GM18951 (cell line): ENCODE measurements at regions not wholly inside any gene's neighbourhood (a gene's known extent, or its start where the extent isn't known, plus 50 kb on each side); places are given as distances from the start of the nearest gene placed in this dataset.
"Not testable (repeated sequence)": the region's sequence is repeated elsewhere in the genome, so short reads cannot be mapped to it uniquely, and the experiment has no call there.

Experiments
- POLR2A ChIP-seq: IDR thresholded peaks from 4 replicates; pipeline ENCODE4 v1.6.1; 2011; ENCODE audit warnings: mild to moderate bottlenecking; ENCODE audit not compliant: insufficient read length, insufficient read depth; ENCODE audit errors: extremely low read depth
- in situ Hi-C: fragments of 300-500 bp; cut with MboI; formaldehyde crosslinking; loops from one replicate; pipeline ENCODE4 v1.12.0; 2022; ENCODE audit warnings: low sequenced_read_pairs, mixed read lengths, inconsistent platforms; ENCODE audit not compliant: unreplicated experiment

DNA sequence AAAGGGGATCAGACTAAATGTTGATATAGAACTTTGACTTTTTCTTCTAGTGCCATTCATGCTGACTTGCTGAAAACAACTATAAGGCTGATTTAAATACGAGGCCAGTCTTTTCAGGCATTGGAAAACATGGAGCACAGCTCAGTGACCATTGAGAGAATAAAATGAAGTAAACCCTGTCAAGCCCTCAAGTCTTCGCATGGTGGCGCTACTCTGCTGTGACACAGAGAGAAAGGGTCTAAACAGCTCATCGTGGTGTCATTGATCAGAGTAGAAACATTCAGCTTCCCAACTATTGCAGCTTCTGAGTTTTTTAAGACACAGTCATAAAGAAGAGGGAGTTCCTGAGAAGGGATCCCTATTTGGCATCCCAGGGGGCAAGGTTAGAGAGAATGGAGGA, 716.2 kb downstream of the DIPK2A start:
- in situ Hi-C loops: no loop called here
- no peak for TF ChIP-seq POLR2A

DNA sequence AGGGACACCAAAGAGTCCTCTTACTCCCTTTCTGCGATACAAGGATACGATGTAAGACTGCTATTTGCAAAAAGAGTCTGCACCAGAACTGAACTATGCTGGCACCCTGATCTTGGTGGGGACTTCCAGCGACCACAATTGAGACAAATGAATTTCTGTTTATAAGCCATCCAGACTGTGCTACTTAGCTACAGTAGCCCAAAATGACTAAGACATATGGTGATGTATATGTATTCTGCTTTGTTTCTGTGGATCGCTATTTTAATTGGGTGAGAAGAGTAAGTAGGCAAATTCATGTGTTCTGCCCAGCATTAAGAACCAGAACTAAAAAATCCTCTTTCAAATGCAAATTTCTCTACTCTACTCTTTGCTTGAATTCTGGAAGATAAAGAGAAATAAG, 720.9 kb downstream of the DIPK2A start:
- in situ Hi-C loops: no loop called here

GRCh38 chr3:144708437-144708836, 736.8 kb downstream of the DIPK2A start:
- TF ChIP-seq POLR2A: no peak

More for the DNA sequence above, 720.9 kb downstream of the DIPK2A start:
- no peak for TF ChIP-seq POLR2A

DNA sequence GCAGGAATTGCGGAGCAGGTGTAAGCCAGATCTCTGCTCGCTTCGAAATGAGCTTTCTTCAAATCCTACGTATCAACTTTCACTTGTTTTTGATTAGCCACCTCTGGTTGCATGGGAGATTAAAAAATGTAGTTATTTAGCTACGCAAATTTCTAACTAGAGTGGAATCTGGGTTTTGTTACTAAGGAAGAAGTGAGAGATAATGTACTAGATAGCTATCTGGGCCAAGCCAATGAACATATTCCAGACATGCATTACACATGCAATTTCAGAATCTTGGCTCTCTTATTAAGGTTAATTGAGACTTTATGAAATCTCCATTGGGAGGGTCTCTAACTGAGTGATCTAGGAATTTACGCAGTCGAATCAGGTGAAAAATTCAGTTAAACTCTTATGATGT, 765.7 kb downstream of the DIPK2A start:
- TF ChIP-seq POLR2A: no peak
- in situ Hi-C loops: no loop called here

More at GRCh38 chr3:144708437-144708836, 736.8 kb downstream of the DIPK2A start:
- in situ Hi-C loops: no loop called here

DNA sequence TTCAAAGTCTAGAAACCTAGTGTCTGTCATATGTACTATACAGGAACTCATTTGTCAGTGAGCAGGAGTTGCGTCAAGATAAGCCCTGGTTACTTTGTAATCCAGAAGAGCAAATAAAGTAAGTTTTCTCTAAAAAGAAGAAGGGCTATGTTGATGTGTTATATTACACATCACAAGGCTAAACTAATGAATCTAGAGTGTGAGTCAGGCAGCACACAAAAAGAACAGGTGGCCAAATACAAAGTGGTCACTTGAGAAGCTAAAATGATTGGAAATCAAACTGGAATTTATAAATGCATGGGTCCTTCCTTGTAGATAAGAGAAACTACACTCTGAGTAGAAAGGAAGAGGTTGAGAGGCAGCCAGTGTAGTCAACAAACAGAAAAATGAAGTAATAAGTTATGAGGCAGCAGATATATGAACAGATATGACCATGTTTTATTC, 771.6 kb downstream of the DIPK2A start:
- no peak for TF ChIP-seq POLR2A
- in situ Hi-C loops: no loop called here

- in situ Hi-C loops: no loop called here
- no peak for TF ChIP-seq POLR2A
Observed at GRCh38 chr3:144744473-144744872, 772.9 kb downstream of the DIPK2A start.

GRCh38 chr3:144746631-144747030, 775.0 kb downstream of the DIPK2A start:
- no peak for TF ChIP-seq POLR2A
- in situ Hi-C loops: no loop called here

GRCh38 chr3:144749536-144750253, 778.1 kb downstream of the DIPK2A start:
- in situ Hi-C loops: not testable (repeated sequence)

- in situ Hi-C loops: no loop called here
- no peak for TF ChIP-seq POLR2A
Observed at GRCh38 chr3:144754076-144754783, 782.6 kb downstream of the DIPK2A start.

DNA sequence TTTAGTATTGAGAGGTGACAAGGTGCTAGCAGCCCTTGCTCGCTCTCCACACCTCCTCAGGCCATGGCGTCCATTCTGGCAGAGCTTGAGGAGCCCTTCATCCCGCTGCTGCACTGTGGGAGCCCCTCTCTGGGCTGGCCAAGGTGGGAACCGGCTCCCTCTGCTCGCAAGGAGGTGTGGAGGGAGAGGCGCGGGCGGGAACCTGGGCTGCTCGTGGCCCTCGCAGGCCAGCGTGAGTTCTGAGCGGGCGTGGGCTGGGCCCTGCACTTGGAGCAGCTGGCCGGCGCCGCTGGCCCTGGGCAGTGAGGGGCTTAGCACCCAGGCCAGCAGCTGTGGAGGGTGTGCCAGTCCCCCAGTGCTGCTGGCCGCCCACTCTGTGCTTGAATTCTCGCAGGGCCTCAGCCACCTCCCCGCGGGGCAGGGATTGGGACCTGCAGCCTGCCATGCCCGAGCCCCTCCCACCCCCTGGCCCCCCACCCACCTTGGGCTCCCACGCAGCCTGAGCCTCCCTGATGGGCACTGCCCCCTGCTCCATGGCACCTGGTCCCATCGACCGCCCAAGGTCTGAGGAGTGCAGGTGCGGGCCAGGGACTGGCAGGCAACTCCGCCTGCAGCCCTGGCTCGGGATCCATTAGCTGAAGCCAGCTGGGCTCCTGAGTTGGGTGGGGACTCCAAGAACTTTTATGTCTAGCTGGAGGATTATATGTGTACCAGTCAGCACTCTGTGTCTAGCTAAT, 785.2 kb downstream of the DIPK2A start:
- no peak for TF ChIP-seq POLR2A
- in situ Hi-C loops: no loop called here

DNA sequence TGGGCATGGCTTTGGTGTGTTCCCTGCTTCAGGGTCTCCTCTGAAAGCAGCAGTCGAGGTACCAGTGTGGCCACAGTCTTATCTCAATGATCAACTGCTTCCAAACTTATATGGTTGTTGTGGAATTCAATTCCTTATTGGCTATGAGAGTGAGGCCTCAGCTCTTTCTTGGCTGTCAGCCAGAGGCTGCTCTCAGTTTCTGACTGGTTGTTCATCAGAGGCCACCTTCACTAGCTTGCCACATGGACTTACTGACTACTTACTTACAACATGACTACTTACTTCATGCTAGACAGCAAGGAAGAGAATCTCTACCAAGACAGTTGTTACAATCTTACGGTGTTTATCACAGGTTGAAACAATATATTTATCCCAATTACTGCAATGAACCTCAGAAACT, 789.2 kb downstream of the DIPK2A start:
- in situ Hi-C loops: no loop called here

DNA sequence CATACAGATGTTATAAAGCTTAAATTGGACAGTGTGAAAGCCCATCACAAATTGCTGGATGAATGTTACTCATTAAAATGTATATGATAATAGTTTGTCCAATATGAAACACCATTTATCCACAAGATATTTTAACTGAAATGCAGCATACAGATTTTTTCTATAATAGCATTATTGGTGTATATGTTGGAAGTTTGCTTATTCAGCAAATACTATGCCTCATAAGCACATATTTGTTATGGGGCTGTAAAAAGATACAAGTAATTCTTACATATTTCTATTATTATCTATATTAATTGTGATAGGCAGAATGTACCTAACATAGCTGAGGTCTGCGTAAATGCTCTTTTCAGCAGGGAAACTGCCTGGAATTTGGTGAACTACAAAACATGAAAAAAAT, 790.5 kb downstream of the DIPK2A start:
- in situ Hi-C loops: no loop called here

More for the DNA sequence above, 789.2 kb downstream of the DIPK2A start:
- TF ChIP-seq POLR2A: no peak

DNA sequence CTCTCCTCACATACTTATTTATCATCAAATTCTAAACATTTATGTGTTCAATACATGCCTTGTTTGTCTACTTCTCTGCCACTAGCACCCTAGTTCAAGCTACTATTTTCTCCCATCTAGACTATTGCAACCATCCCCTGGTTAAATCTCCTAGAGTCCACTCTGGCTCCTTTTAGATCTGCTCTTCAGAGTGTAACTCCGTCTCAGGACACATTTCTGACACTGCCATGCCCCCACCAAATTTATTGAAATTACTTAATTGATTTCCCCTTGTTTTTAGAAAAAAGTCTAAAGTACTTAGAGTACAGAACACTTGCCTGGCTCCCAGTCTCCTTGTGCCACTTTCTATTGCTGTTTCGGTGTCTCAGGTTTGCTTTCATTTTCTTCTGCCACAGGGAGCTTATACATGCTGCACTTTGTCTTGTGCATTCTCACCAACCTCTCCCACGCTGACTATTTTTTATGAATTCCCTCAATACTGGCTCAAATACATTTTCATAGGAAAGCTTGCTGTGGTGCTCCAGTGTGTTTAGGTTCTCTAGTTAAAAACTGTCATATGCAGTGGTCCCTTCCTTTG, 792.3 kb downstream of the DIPK2A start:
- in situ Hi-C loops: no loop called here
- no peak for TF ChIP-seq POLR2A

More for the DNA sequence above, 790.5 kb downstream of the DIPK2A start:
- TF ChIP-seq POLR2A: no peak
